ENCODE measurements at regions not wholly inside any gene's neighbourhood (a gene's known extent, or its start where the extent isn't known, plus 50 kb on each side); places are given as distances from the start of the nearest gene placed in this dataset.

DNA sequence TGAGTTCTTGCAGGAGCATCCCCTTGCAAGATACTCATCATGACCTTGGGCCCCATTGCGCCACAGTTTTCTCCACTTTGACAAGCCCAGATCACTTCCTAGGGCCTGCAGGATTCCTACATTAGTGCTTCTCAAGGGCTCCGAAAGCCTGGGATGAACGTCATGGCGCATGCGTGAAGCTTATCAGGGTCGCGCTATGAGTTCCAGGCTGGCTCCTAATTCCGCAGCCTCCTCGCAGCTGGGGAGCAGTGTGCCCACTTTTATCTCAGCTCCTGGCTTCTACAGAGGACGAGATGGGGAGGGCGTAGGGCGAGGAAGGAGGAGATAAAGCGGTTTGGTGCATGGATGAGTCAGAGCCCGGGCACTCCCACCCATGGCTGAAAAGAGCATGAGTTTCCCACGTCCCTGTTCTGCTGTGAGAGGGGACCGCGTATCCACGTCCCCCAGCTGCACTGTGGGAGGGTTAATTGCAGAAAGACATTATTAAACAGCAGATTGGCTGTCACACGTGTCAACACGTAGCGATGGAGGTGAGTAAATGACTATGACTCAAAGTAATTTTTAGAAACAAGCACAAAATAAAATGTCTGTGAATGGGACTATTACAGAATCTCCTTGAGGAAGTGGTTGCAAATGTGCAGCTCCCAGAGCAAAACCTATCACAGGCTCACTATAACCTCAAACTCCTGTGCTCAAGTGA lies 72.9 kb upstream of the DSP start:
- DNase-seq, result peak; percentile 44

- DNase-seq, result no peak
Measured at GRCh38 chr6:7469696-7470095, 71.8 kb upstream of the DSP start.

GRCh38 chr6:7471171-7471570 lies 70.3 kb upstream of the DSP start:
- DNase-seq, result no peak

DNA sequence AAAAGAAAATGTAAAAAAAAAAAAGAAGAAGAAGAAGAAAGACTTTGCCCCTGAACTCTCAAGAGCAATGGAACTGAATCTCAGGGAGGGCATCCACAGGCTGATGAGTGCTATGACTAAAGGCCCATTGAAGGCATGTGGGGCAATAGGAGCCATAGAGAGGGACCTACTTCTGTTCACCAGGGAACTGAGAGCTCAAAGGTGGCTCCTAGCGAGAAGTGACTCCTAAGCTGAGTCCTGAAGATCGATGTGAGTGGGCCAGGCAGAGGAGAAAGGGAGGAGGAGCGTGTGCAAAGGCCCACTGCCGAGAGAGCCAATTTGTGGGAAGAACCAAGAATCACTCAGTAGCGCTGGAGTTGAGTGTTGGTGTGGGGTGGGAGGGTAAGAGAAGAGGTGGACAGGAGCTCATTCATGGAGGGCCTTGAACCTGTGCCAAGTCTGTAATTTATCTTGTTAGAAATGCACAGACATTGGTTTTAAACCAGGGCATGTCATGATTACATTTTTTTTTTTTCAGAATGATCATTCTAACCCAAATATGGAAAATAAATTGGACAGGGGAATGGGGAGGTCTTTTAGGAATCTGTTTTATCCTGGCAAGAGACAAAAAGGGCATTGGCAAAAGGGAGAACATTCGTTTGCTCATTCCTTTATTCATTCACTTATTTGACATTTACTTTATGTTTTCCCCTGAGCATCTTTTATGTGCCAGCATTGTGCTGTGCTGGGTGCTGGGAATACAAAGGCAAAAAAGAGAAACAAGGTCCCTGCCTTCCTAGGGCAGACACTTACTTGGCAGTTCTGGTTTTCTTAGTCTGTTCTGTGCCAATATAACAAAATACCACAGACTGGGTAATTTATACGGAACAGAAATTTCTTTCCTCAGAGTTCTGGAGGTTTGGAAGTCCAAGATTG lies 67.4 kb upstream of the DSP start:
- no peak for DNase-seq

DNA sequence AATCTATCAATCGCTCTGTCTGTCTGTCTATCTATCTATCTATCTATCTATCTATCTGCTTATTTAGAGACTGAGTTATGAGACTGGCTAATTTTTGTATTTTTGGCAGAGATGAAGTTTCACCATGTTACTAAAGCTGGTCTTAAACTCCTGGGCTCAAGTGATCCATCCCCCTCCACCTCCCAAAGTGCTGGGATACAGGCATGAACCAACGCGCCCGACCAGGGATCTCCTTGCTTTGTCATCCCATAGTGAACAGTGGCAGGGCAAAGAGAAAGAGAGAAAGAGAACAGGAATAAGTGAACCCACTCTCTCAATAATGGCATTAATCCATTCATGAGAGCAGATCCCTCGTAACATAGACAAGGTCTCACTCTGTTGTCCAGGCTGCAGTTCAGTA lies 66.4 kb upstream of the DSP start:
- DNase-seq, result no peak

GRCh38 chr6:7479801-7480266 lies 61.6 kb upstream of the DSP start:
- peak; percentile 9 for DNase-seq

DNA sequence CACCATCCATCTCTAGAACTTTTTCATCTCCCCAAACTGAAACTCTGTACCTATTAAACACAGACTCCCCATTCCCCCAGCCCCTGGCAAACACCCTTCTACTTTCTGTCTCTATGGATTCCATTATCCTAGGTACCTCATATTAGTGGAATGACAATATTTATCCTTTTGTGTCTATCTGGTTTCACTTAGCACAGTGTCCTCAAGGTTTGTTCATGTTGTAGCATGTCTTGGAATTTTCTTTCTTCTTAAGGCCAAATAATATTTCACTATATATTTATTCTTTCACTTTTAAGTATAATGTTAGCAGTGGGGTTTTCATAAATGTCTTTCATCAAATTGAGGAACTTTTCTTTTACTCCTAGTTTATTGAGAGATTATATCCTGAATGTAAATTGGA lies 56.8 kb upstream of the DSP start:
- DNase-seq, result no peak

DNA sequence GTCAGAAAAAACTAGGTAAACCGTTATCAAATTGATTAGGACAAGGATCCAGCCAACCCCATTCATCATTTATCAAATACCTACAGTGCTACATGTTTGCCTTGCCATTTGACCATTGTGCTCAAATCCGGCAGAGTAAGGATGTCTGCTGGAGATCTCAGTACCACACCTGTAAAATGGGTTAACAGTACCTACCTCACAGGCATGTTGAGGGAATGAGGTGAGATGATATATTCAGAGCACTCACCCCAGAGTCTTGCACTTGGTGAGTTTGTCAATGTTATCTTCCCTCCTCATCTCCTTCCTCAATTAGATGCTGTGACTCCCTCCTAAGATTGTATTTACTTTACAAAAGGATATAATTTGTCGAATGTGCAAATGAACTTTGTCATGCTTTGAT lies 54.5 kb upstream of the DSP start:
- no peak for DNase-seq

GRCh38 chr6:7488494-7488893 lies 53.0 kb upstream of the DSP start:
- DNase-seq, result no peak

DNA sequence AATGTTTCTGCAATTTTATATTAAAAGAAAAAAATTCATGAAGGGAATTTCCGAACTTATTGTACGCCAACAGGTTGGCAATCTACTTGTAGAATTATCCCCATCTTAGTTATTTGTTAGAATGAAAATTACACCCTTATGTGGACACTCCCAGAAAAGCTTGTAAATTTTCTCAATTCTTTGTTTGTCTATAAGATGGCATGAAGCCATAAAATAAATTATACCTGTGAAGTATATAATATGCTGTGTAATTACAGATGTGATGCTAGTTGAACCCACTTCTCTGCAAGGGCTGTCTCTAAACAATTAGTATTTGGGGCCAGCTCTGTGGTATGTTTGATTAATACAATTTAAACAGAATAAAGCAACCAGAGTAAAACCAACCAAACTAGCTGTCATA lies 52.1 kb upstream of the DSP start:
- peak; percentile 92 for DNase-seq
